ENCODE measurements at regions not wholly inside any gene's neighbourhood (a gene's known extent, or its start where the extent isn't known, plus 50 kb on each side); places are given as distances from the start of the nearest gene placed in this dataset.

- H3K27me3 ChIP-seq, result no peaks in the 10 kb centered on the region
- FAIRE-seq (no peak), ATAC-seq (peak in 3 of 4 donors; percentile 34 to 54 (median 52)), DNase-seq (peak in 1 of 6 donors; percentile 12)
- no peak overlapping the region for H3K4me3 ChIP-seq
- no peaks in the 10 kb centered on the region for H3K4me1 ChIP-seq
- H3K27ac ChIP-seq, result no peak overlapping the region
- no peaks in the 10 kb centered on the region for H3K36me3 ChIP-seq
- TF ChIP-seq, protein P1, sequence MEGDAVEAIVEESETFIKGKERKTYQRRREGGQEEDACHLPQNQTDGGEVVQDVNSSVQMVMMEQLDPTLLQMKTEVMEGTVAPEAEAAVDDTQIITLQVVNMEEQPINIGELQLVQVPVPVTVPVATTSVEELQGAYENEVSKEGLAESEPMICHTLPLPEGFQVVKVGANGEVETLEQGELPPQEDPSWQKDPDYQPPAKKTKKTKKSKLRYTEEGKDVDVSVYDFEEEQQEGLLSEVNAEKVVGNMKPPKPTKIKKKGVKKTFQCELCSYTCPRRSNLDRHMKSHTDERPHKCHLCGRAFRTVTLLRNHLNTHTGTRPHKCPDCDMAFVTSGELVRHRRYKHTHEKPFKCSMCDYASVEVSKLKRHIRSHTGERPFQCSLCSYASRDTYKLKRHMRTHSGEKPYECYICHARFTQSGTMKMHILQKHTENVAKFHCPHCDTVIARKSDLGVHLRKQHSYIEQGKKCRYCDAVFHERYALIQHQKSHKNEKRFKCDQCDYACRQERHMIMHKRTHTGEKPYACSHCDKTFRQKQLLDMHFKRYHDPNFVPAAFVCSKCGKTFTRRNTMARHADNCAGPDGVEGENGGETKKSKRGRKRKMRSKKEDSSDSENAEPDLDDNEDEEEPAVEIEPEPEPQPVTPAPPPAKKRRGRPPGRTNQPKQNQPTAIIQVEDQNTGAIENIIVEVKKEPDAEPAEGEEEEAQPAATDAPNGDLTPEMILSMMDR (IDR thresholded peaks at IDR 0.05), result peak in 1 of 4 donors; percentile 22
- intact Hi-C loops (cut with DNase I), result no loop called here
- WGBS, 2 donors, result 40 to 42% methylated on average over 8 of the region's 8 CpGs
- H3K9me3 ChIP-seq, result no peaks in the 10 kb centered on the region
These were observed 54.5 kb upstream of the FST start for GRCh38 chr5:53425687-53426511.

DNA sequence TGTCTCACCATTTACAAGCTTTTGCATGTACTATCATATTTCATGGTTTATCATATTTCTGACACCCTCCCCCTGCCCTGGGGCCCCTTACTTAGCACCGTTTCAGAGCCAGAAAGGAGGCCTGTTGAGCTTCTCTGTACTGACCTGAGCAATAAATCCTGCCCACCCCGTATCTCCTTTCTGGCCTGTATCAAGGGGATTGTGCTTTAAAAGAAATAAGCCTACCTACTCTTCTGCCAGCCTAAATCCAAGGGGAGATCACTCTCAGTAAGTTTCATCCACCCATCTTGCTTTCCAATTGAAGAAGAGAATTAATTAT lies 54.0 kb upstream of the FST start:
- no peak for DNase-seq
- Histone ChIP-seq H3K36me3 (no peaks in the 10 kb centered on the region), H3K27ac (no peak overlapping the region), H3K9me3 (no peaks in the 10 kb centered on the region), H3K4me1 (no peaks in the 10 kb centered on the region), H3K4me3 (no peak overlapping the region), H3K27me3 (no peaks in the 10 kb centered on the region)
- intact Hi-C loops (cut with DNase I), result no loop called here
- TF ChIP-seq, protein P1 (IDR thresholded peaks at IDR 0.05), result no peak
- WGBS, 2 donors, result 62 to 72% methylated on average over 2 of the region's 2 CpGs
- no peak for FAIRE-seq
- no peak for ATAC-seq

- WGBS, 2 donors, result 86 to 87% methylated on average over 2 of the region's 2 CpGs
These were observed 53.6 kb upstream of the FST start for GRCh38 chr5:53426878-53427277.

GRCh38 chr5:53427965-53428364 lies 52.5 kb upstream of the FST start:
- Histone ChIP-seq H3K4me3 (no peak overlapping the region), H3K27ac (no peak overlapping the region), H3K4me1 (peaks cover 0 to 3% (median 0%) of the 10 kb centered on the region in 3 donors), H3K9me3 (no peaks in the 10 kb centered on the region), H3K27me3 (no peaks in the 10 kb centered on the region), H3K36me3 (no peaks in the 10 kb centered on the region)
- FAIRE-seq (no peak), ATAC-seq (no peak), DNase-seq (no peak)
- TF ChIP-seq, protein P1 (IDR thresholded peaks at IDR 0.05), result no peak
- intact Hi-C loops (cut with DNase I), result no loop called here

More at GRCh38 chr5:53426878-53427277, 53.6 kb upstream of the FST start:
- H3K27me3 ChIP-seq, result no peaks in the 10 kb centered on the region
- H3K4me1 ChIP-seq, result no peaks in the 10 kb centered on the region
- intact Hi-C loops (cut with DNase I), result no loop called here
- FAIRE-seq, result no peak
- no peaks in the 10 kb centered on the region for H3K9me3 ChIP-seq
- TF ChIP-seq, protein P1 (IDR thresholded peaks at IDR 0.05), result no peak
- ATAC-seq, result no peak
- H3K36me3 ChIP-seq, result no peaks in the 10 kb centered on the region
- DNase-seq, result no peak
- no peak overlapping the region for H3K27ac ChIP-seq
- no peak overlapping the region for H3K4me3 ChIP-seq

GRCh38 chr5:53429706-53430105 lies 50.7 kb upstream of the FST start:
- TF ChIP-seq, protein P1 (IDR thresholded peaks at IDR 0.05), result no peak
- no peak for ATAC-seq

More at GRCh38 chr5:53429706-53430105, 50.7 kb upstream of the FST start:
- WGBS, 2 donors, result 84 to 88% methylated on average over 5 of the region's 5 CpGs
- DNase-seq (no peak), FAIRE-seq (no peak)
- no peak overlapping the region for H3K27ac ChIP-seq
- H3K36me3 ChIP-seq, result no peaks in the 10 kb centered on the region
- no peak overlapping the region for H3K4me3 ChIP-seq
- H3K27me3 ChIP-seq, result no peaks in the 10 kb centered on the region
- H3K9me3 ChIP-seq, result no peaks in the 10 kb centered on the region
- peaks cover 0 to 5% (median 0%) of the 10 kb centered on the region in 3 donors for H3K4me1 ChIP-seq
- intact Hi-C loops (cut with DNase I), result no loop called here
